ENCODE measurements at regions not wholly inside any gene's neighbourhood (a gene's known extent, or its start where the extent isn't known, plus 50 kb on each side); places are given as distances from the start of the nearest gene placed in this dataset.

DNA sequence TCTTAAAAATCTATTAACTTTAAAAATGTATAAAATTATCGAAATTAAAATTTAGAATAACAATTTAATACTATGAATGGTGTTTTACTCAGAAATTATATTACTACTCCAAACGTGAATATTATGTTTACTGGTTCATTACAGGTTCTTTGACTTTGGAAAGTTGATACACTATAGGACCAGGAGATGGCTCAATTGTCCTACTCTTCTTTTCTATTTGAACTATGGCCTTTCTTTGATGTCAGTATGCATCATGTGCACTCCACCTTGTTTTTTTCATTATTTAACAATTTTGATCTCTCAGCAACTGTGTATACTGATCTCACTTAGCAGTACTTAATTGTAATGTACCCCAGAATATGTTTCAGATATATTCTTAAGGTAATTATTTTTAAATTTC is 391.5 kb upstream of the MANEA start:
- H3K9me2 ChIP-seq (ENCODE audit: insufficient read depth), result no peaks in the 10 kb centered on the region
- H2AFZ ChIP-seq (ENCODE audit: low read depth, low read length, poor library complexity, severe bottlenecking), result no peak overlapping the region
- no peak overlapping the region for H3K9ac ChIP-seq (ENCODE audit: low read length)
- H4K20me1 ChIP-seq (ENCODE audit: insufficient read depth), result no peaks in the 10 kb centered on the region
- ChIA-PET RAD21 (ENCODE audit: low non-redundant PET in 1 of 2, low total read pairs in 2 of 2, uncharacterized antibody in 2 of 2, unreplicated experiment in 2 of 2) (no interaction called here), POLR2A (no interaction called here), CTCF (no interaction called here)
- no peak overlapping the region for H3K27ac ChIP-seq (ENCODE audit: low read depth, low read length)
- ATAC-seq, result no peak
- H3K4me1 ChIP-seq (ENCODE audit: control insufficient read depth in 1 of 2, insufficient read depth in 2 of 2, low read length in 2 of 2), result no peaks in the 10 kb centered on the region
- intact Hi-C loops (cut with micrococcal nuclease), result no loop called here
- H3K4me2 ChIP-seq (ENCODE audit: low read length), result no peak overlapping the region
- no peaks in the 10 kb centered on the region for H3K79me2 ChIP-seq (ENCODE audit: insufficient read depth, low read length)
- no peaks in the 10 kb centered on the region for H3K36me3 ChIP-seq (ENCODE audit: control insufficient read depth in 1 of 2, insufficient read depth in 2 of 2, low read length in 2 of 2)
- no peak overlapping the region for H3K4me3 ChIP-seq (replicated peaks in 1 of 2; ENCODE audit: low read depth in 1 of 2, low read length in 2 of 2)
- DNase-seq (ENCODE audit: low read depth, low spot score), result no peak
- no TSS peak for BruUV-seq (replicated peaks)
- TF ChIP-seq RAD21 (IDR thresholded peaks at IDR 0.05; ENCODE audit: low read depth) (0 out of 2 replicates have a peak, but pooled peaks have one; percentile 7), ELF1 (IDR thresholded peaks at IDR 0.05; ENCODE audit: borderline replicate concordance, low read depth) (no peak)
- H3K27me3 ChIP-seq (ENCODE audit: insufficient read depth, low read length), result no peaks in the 10 kb centered on the region
- no peaks in the 10 kb centered on the region for H3K9me3 ChIP-seq (ENCODE audit: control insufficient read depth in 1 of 2, insufficient read depth in 1 of 2, low read depth in 1 of 2, low read length in 2 of 2)

DNA sequence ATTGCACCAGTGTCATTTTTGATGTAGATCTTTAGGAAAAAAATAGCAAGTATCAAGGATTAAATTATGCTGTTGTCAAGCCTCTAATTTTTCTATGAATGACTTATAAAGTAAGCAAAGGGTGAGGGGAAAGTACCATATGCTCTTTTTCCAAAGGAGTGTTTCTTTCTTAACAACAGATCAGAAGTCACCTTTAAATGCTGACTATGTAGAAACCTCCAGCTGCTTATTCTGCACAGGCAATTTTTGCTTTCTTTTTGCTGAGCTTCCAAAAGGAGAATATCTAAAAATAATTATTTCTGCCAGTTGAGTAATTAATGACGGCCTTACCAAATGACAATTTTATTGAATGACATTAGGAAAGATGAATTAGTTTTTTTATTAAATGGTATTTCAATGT is 390.6 kb upstream of the MANEA start:
- ATAC-seq (no peak), DNase-seq (ENCODE audit: low read depth, low spot score) (no peak)
- intact Hi-C loops (cut with micrococcal nuclease), result no loop called here
- H3K9me2 ChIP-seq (ENCODE audit: insufficient read depth), result no peaks in the 10 kb centered on the region
- no peak overlapping the region for H3K4me3 ChIP-seq (replicated peaks in 1 of 2; ENCODE audit: low read depth in 1 of 2, low read length in 2 of 2)
- no peaks in the 10 kb centered on the region for H3K27me3 ChIP-seq (ENCODE audit: insufficient read depth, low read length)
- H3K27ac ChIP-seq (ENCODE audit: low read depth, low read length), result no peak overlapping the region
- H3K4me1 ChIP-seq (ENCODE audit: control insufficient read depth in 1 of 2, insufficient read depth in 2 of 2, low read length in 2 of 2), result no peaks in the 10 kb centered on the region
- no peaks in the 10 kb centered on the region for H3K9me3 ChIP-seq (ENCODE audit: control insufficient read depth in 1 of 2, insufficient read depth in 1 of 2, low read depth in 1 of 2, low read length in 2 of 2)
- CTCF ChIA-PET, result no interaction called here
- H2AFZ ChIP-seq (ENCODE audit: low read depth, low read length, poor library complexity, severe bottlenecking), result no peak overlapping the region
- H4K20me1 ChIP-seq (ENCODE audit: insufficient read depth), result no peaks in the 10 kb centered on the region
- no TSS peak for BruUV-seq (replicated peaks)
- RAD21 ChIA-PET (ENCODE audit: low non-redundant PET in 1 of 2, low total read pairs in 2 of 2, uncharacterized antibody in 2 of 2, unreplicated experiment in 2 of 2), result no interaction called here
- H3K79me2 ChIP-seq (ENCODE audit: insufficient read depth, low read length), result no peaks in the 10 kb centered on the region
- TF ChIP-seq SIN3A (IDR thresholded peaks at IDR 0.05; ENCODE audit: low read depth) (no peak), SRF (IDR thresholded peaks at IDR 0.05; ENCODE audit: low read depth) (no peak), ELF1 (IDR thresholded peaks at IDR 0.05; ENCODE audit: borderline replicate concordance, low read depth) (no peak), POLR2A (IDR thresholded peaks at IDR 0.05; ENCODE audit: borderline replicate concordance, extremely low read depth, insufficient read depth, insufficient read length) (no peak), JUND (IDR thresholded peaks at IDR 0.05) (no peak), RAD21 (IDR thresholded peaks at IDR 0.05; ENCODE audit: low read depth) (no peak), EGR1 (IDR thresholded peaks at IDR 0.05; ENCODE audit: low read depth) (no peak), SP1 (IDR thresholded peaks at IDR 0.05; ENCODE audit: low read depth) (no peak), FOSL1 (IDR thresholded peaks at IDR 0.05; ENCODE audit: low read depth) (no peak), EZH2phosphoT487 (IDR thresholded peaks at IDR 0.05; ENCODE audit: borderline replicate concordance) (no peak), CEBPB (IDR thresholded peaks at IDR 0.05; ENCODE audit: low read depth) (no peak), ZNF274 (IDR thresholded peaks at IDR 0.05; ENCODE audit: low read depth, low read length) (no peak), YY1 (IDR thresholded peaks at IDR 0.05; ENCODE audit: extremely low read depth, insufficient replicate concordance, low read depth, low read length) (no peak), CBX3 (IDR thresholded peaks at IDR 0.05; ENCODE audit: low read depth) (no peak)
- TF ChIP-seq, protein P1, sequence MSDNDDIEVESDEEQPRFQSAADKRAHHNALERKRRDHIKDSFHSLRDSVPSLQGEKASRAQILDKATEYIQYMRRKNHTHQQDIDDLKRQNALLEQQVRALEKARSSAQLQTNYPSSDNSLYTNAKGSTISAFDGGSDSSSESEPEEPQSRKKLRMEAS (IDR thresholded peaks at IDR 0.05), result no peak
- TF ChIP-seq, protein P2, sequence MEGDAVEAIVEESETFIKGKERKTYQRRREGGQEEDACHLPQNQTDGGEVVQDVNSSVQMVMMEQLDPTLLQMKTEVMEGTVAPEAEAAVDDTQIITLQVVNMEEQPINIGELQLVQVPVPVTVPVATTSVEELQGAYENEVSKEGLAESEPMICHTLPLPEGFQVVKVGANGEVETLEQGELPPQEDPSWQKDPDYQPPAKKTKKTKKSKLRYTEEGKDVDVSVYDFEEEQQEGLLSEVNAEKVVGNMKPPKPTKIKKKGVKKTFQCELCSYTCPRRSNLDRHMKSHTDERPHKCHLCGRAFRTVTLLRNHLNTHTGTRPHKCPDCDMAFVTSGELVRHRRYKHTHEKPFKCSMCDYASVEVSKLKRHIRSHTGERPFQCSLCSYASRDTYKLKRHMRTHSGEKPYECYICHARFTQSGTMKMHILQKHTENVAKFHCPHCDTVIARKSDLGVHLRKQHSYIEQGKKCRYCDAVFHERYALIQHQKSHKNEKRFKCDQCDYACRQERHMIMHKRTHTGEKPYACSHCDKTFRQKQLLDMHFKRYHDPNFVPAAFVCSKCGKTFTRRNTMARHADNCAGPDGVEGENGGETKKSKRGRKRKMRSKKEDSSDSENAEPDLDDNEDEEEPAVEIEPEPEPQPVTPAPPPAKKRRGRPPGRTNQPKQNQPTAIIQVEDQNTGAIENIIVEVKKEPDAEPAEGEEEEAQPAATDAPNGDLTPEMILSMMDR (IDR thresholded peaks at IDR 0.05 in 2 of 3, conservative IDR thresholded peaks at IDR 0.05 in 1 of 3; ENCODE audit: borderline replicate concordance in 1 of 3, insufficient read depth in 1 of 3, low read depth in 2 of 3, low read length in 2 of 3), result no peak
- TF ChIP-seq, protein P3, sequence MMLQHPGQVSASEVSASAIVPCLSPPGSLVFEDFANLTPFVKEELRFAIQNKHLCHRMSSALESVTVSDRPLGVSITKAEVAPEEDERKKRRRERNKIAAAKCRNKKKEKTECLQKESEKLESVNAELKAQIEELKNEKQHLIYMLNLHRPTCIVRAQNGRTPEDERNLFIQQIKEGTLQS (IDR thresholded peaks at IDR 0.05), result no peak
- TF ChIP-seq, protein P4, sequence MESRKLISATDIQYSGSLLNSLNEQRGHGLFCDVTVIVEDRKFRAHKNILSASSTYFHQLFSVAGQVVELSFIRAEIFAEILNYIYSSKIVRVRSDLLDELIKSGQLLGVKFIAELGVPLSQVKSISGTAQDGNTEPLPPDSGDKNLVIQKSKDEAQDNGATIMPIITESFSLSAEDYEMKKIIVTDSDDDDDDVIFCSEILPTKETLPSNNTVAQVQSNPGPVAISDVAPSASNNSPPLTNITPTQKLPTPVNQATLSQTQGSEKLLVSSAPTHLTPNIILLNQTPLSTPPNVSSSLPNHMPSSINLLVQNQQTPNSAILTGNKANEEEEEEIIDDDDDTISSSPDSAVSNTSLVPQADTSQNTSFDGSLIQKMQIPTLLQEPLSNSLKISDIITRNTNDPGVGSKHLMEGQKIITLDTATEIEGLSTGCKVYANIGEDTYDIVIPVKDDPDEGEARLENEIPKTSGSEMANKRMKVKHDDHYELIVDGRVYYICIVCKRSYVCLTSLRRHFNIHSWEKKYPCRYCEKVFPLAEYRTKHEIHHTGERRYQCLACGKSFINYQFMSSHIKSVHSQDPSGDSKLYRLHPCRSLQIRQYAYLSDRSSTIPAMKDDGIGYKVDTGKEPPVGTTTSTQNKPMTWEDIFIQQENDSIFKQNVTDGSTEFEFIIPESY (IDR thresholded peaks at IDR 0.05; ENCODE audit: extremely low read depth, insufficient replicate concordance, low read length), result no peak
- H3K9ac ChIP-seq (ENCODE audit: low read length), result no peak overlapping the region
- POLR2A ChIA-PET, result no interaction called here
- H3K4me2 ChIP-seq (ENCODE audit: low read length), result no peak overlapping the region
- H3K36me3 ChIP-seq (ENCODE audit: control insufficient read depth in 1 of 2, insufficient read depth in 2 of 2, low read length in 2 of 2), result no peaks in the 10 kb centered on the region
